Mesendoderm (in vitro differentiated cells): ENCODE measurements at regions not wholly inside any gene's neighbourhood (a gene's known extent, or its start where the extent isn't known, plus 50 kb on each side); places are given as distances from the start of the nearest gene placed in this dataset.
A peak's percentile ranks its signal among the peaks of the same experiment; 100 is the strongest.

Experiments used
- DNase-seq: peaks from one replicate; pipeline ENCODE4 v3.0.0; 2013
- H2AK5ac ChIP-seq: 2 replicates; pipeline ENCODE4 v1.6.1; 2013; ENCODE audit warnings: low read length, inconsistent platforms
- H2BK120ac ChIP-seq: 2 replicates; pipeline ENCODE4 v1.6.1; 2013; ENCODE audit warnings: low read depth, mild to moderate bottlenecking, low read length, moderate library complexity, mixed read lengths
- H2BK15ac ChIP-seq: replicated peaks from 2 replicates; pipeline ENCODE4 v1.6.1; 2013; ENCODE audit warnings: low read depth, mild to moderate bottlenecking, moderate library complexity
- H2BK5ac ChIP-seq: 2 replicates; pipeline ENCODE4 v1.6.1; 2013; ENCODE audit warnings: low read length, inconsistent platforms
- H3K18ac ChIP-seq: 2 replicates; pipeline ENCODE4 v1.6.1; 2013; ENCODE audit warnings: mild to moderate bottlenecking, low read length, mixed read lengths
- H3K23ac ChIP-seq: one replicate; pipeline ENCODE4 v1.6.1; 2013; ENCODE audit warnings: low read length
- H3K27ac ChIP-seq: 2 replicates; pipeline ENCODE4 v1.5.1; 2013; ENCODE audit warnings: low read depth, mild to moderate bottlenecking, inconsistent platforms, low read length, moderate library complexity
- H3K27me3 ChIP-seq: 2 replicates; pipeline ENCODE4 v1.6.1; 2013; ENCODE audit warnings: low read length, control low read depth, mild to moderate bottlenecking, inconsistent platforms; ENCODE audit not compliant: insufficient read depth, poor library complexity
- H3K36me3 ChIP-seq: 2 replicates; pipeline ENCODE4 v1.6.1; 2013; ENCODE audit warnings: low read length, inconsistent platforms; ENCODE audit not compliant: control insufficient read depth, insufficient read depth
- H3K4ac ChIP-seq: one replicate; pipeline ENCODE4 v1.6.1; 2013; ENCODE audit warnings: low read depth, mild to moderate bottlenecking, low read length, moderate library complexity
- H3K4me1 ChIP-seq: 2 replicates; pipeline ENCODE4 v1.6.1; 2013; ENCODE audit warnings: low read depth, low read length, inconsistent platforms; ENCODE audit not compliant: control insufficient read depth
- H3K4me2 ChIP-seq: 2 replicates; pipeline ENCODE4 v1.6.1; 2013; ENCODE audit warnings: low read length
- H3K4me3 ChIP-seq: 2 replicates; pipeline ENCODE4 v1.5.1; 2013; ENCODE audit warnings: mild to moderate bottlenecking, low read length
- H3K56ac ChIP-seq: one replicate; pipeline ENCODE4 v1.6.1; 2013; ENCODE audit warnings: low read length
- H3K79me1 ChIP-seq: 2 replicates; pipeline ENCODE4 v1.6.1; 2013; ENCODE audit warnings: low read length, inconsistent platforms
- H3K79me2 ChIP-seq: 2 replicates; pipeline ENCODE4 v1.6.1; 2013; ENCODE audit warnings: mild to moderate bottlenecking, low read length; ENCODE audit not compliant: control insufficient read depth, insufficient read depth
- H3K9ac ChIP-seq: 2 replicates; pipeline ENCODE4 v1.6.1; 2013; ENCODE audit warnings: low read length, inconsistent platforms
- H4K5ac ChIP-seq: one replicate; pipeline ENCODE4 v1.6.1; 2013; ENCODE audit warnings: low read length
- H4K8ac ChIP-seq: one replicate; pipeline ENCODE4 v1.6.1; 2013; ENCODE audit warnings: low read depth, mild to moderate bottlenecking, control low read depth, low read length, moderate library complexity
- WGBS: extraction: QIAGEN DNeasy Blood & Tissue Kit; methylation state at CpG from one replicate; pipeline ENCODE4 v1.1.7; 2013; ENCODE audit warnings: low lambda C conversion rate, missing lambda C conversion rate; ENCODE audit not compliant: insufficient coverage; ENCODE audit errors: extremely low coverage; 5-methylcytosine and 5-hydroxymethylcytosine counted together

DNA sequence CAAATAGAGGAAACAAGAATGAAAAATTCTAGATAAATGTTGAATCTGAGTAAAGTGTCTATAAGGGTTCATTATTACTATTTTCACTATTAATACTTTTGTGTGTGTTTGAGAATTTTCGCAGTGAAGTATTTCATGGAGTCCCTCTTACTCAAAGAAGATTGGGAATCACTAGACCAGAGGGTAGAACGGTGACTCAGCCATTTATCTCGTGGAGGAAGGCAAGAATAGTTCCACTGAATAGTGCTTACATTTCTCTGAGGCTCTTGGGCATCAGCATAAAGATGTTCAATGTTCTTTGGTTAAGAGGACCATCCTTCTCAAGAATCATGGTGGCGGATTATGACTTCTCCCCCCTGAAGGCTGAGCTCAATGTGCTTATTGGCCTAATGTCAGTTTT, 376.7 kb upstream of the ARID1B start:
- no peaks in the 10 kb centered on the region for H3K27me3 ChIP-seq
- no peak for DNase-seq
- no peak overlapping the region for H4K5ac ChIP-seq
- no peak overlapping the region for H3K4me3 ChIP-seq
- H2AK5ac ChIP-seq = no peak overlapping the region
- no peak overlapping the region for H3K27ac ChIP-seq
- H3K9ac ChIP-seq = no peak overlapping the region
- no peak overlapping the region for H2BK120ac ChIP-seq
- H3K56ac ChIP-seq = no peak overlapping the region
- H3K18ac ChIP-seq = peak overlapping the region; percentile 86
- H3K36me3 ChIP-seq = no peaks in the 10 kb centered on the region
- H2BK5ac ChIP-seq = no peak overlapping the region
- H2BK15ac ChIP-seq = no peak overlapping the region
- WGBS = no CpG with 5 or more reads among the region's 4 CpGs
- no peak overlapping the region for H3K4ac ChIP-seq
- no peak overlapping the region for H3K4me2 ChIP-seq
- no peak overlapping the region for H3K23ac ChIP-seq
- H4K8ac ChIP-seq = no peak overlapping the region
- no peaks in the 10 kb centered on the region for H3K79me1 ChIP-seq
- no peaks in the 10 kb centered on the region for H3K79me2 ChIP-seq
- H3K4me1 ChIP-seq = no peaks in the 10 kb centered on the region

- Histone ChIP-seq H2BK15ac (no peak overlapping the region), H3K27ac (no peak overlapping the region), H2AK5ac (no peak overlapping the region), H3K23ac (no peak overlapping the region), H3K4me3 (no peak overlapping the region), H2BK5ac (no peak overlapping the region), H3K9ac (no peak overlapping the region), H3K4me2 (no peak overlapping the region), H3K79me2 (no peaks in the 10 kb centered on the region), H3K4ac (no peak overlapping the region), H3K4me1 (no peaks in the 10 kb centered on the region), H4K5ac (no peak overlapping the region), H2BK120ac (no peak overlapping the region), H3K27me3 (no peaks in the 10 kb centered on the region), H4K8ac (no peak overlapping the region), H3K56ac (no peak overlapping the region), H3K79me1 (no peaks in the 10 kb centered on the region), H3K36me3 (no peaks in the 10 kb centered on the region), H3K18ac (no peak overlapping the region)
- no peak for DNase-seq
- no CpG with 5 or more reads among the region's 2 CpGs for WGBS
These were observed 378.2 kb upstream of the ARID1B start for GRCh38 chr6:156398966-156399365.

GRCh38 chr6:156398371-156398770, 378.8 kb upstream of the ARID1B start:
- Histone ChIP-seq H2BK5ac (no peak overlapping the region), H2AK5ac (no peak overlapping the region), H3K27me3 (no peaks in the 10 kb centered on the region), H3K4me1 (no peaks in the 10 kb centered on the region), H3K56ac (no peak overlapping the region), H3K79me2 (no peaks in the 10 kb centered on the region), H4K8ac (no peak overlapping the region), H3K9ac (no peak overlapping the region), H4K5ac (no peak overlapping the region), H2BK15ac (no peak overlapping the region), H3K23ac (no peak overlapping the region), H3K79me1 (no peaks in the 10 kb centered on the region), H3K4me3 (no peak overlapping the region), H3K36me3 (no peaks in the 10 kb centered on the region), H3K18ac (no peak overlapping the region), H3K27ac (no peak overlapping the region), H3K4ac (no peak overlapping the region), H2BK120ac (no peak overlapping the region), H3K4me2 (no peak overlapping the region)
- no peak for DNase-seq
- no CpG with 5 or more reads among the region's 5 CpGs for WGBS

- H2AK5ac ChIP-seq = no peak overlapping the region
- H2BK15ac ChIP-seq = no peak overlapping the region
- no peak overlapping the region for H4K5ac ChIP-seq
- H3K4me3 ChIP-seq = no peak overlapping the region
- no peaks in the 10 kb centered on the region for H3K79me1 ChIP-seq
- no peak overlapping the region for H3K23ac ChIP-seq
- H2BK5ac ChIP-seq = no peak overlapping the region
- peak overlapping the region; percentile 31 for H3K9ac ChIP-seq
- no peak overlapping the region for H3K27ac ChIP-seq
- H3K36me3 ChIP-seq = no peaks in the 10 kb centered on the region
- H4K8ac ChIP-seq = no peak overlapping the region
- peak overlapping the region; percentile 81 for H3K18ac ChIP-seq
- WGBS = no CpG with 5 or more reads among the region's 45 CpGs
- peak overlapping the region; percentile 59 for H3K56ac ChIP-seq
- H3K79me2 ChIP-seq = no peaks in the 10 kb centered on the region
- peak; percentile 21 for DNase-seq
- no peaks in the 10 kb centered on the region for H3K4me1 ChIP-seq
- no peak overlapping the region for H2BK120ac ChIP-seq
- peak overlapping the region; percentile 52 for H3K4me2 ChIP-seq
- H3K4ac ChIP-seq = peak overlapping the region; percentile 40
- H3K27me3 ChIP-seq = no peaks in the 10 kb centered on the region
These were observed 380.3 kb upstream of the ARID1B start for GRCh38 chr6:156396791-156397418.

- Histone ChIP-seq H3K9ac (no peak overlapping the region), H4K8ac (no peak overlapping the region), H3K79me1 (no peaks in the 10 kb centered on the region), H3K4me2 (no peak overlapping the region), H2BK15ac (no peak overlapping the region), H3K23ac (no peak overlapping the region), H3K79me2 (no peaks in the 10 kb centered on the region), H3K36me3 (no peaks in the 10 kb centered on the region), H2BK5ac (no peak overlapping the region), H3K4ac (no peak overlapping the region), H2AK5ac (no peak overlapping the region), H2BK120ac (no peak overlapping the region), H3K27ac (no peak overlapping the region), H3K56ac (no peak overlapping the region), H3K4me1 (no peaks in the 10 kb centered on the region), H3K18ac (no peak overlapping the region), H3K27me3 (no peaks in the 10 kb centered on the region), H4K5ac (no peak overlapping the region), H3K4me3 (no peak overlapping the region)
- no peak for DNase-seq
- WGBS = no CpG with 5 or more reads among the region's 11 CpGs
These were observed 381.0 kb upstream of the ARID1B start for GRCh38 chr6:156396068-156396771.
